Stimulated activated CD8-positive, alpha-beta memory T cell treated with anti-CD3 and anti-CD28 coated beads, Interleukin-15, amount 100 ng/mL, for 1 hour (primary cell): ENCODE measurements at regions not wholly inside any gene's neighbourhood (a gene's known extent, or its start where the extent isn't known, plus 50 kb on each side); places are given as distances from the start of the nearest gene placed in this dataset.

ENCODE experiments used
- DNase-seq: peaks from one replicate; pipeline ENCODE4 v3.0.0-alpha.2; 2020; ENCODE audit warnings: low read depth

DNA sequence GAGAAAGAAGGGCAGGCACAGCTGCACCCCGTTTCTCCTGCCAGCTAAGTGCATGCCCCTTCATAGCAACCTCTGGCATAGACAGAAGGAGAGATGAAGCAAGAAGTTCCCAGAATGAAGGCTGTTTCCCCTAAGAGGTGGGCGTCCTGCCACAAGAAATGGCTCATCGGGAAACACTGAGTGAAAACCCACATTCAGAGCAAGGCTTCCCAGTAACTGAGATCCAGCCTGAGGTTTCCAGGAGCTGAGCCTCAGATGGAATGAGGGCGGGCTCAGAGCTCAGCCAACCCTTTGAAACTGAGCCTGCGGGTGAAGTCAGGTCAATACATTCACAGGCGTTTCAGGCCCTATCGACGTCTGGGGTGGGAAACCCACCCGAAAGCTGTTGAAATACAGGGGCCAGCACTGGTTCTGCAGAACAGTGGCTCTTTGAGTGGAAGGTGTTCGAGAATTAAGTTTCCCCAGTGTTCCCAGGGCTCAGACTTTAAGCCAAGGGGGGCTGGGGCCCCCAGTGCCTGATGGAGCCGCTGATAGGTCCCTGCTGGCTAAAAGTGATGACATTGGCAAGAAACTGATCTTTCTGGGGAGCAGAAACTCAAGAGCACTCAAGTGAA is 510.2 kb downstream of the RPS24 start:
- no peak for DNase-seq

DNA sequence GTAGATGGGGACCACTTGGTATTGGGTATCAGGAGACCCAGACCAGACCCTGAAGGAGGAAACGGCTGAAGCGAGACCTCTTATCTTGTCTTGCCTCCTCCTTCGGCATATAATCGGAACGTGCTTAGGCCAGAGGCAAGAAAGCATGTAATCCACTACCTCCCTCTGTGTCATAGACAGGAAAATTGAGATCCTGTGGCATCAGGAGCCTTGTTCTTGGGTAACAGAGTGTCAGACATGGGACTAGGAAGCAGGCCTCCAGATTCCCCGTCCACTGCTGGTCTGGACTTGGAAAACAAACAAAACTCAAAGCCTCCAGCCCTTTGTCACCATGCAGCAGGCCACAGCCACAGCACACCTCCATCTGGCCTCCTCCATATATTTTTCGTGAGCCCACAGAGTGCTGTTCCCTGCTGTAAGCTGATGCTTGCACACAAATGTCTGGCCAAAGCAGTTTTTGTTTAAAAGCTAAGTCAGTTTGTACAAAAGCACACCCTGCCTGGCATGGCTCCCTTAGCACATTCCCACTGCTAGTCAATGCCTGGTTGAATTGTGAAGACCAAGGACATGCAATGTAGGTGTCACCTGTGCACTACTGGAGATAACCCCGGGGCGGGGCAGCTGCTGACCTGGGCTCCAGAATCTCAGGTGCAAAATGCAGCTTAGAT is 510.9 kb downstream of the RPS24 start:
- no peak for DNase-seq

DNA sequence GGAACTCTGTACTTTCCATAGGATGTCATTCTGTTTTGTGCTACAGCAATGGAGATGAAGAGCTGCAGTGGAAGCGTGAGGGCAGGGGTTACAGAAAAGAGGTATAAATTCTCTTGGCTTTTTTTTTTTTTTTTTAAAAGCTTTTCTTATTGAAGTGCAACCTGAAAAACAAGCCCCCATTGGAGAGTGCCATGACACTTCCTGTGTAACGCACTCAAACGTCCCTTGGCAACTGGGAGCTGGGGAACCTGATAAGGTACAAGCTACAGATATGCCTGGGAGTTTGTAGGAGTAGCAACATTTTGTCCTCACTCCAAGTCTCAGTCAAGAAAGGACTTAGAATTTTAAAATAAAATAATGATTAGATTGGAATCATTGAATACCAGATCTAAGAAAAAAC is 512.1 kb downstream of the RPS24 start:
- DNase-seq = no peak

DNA sequence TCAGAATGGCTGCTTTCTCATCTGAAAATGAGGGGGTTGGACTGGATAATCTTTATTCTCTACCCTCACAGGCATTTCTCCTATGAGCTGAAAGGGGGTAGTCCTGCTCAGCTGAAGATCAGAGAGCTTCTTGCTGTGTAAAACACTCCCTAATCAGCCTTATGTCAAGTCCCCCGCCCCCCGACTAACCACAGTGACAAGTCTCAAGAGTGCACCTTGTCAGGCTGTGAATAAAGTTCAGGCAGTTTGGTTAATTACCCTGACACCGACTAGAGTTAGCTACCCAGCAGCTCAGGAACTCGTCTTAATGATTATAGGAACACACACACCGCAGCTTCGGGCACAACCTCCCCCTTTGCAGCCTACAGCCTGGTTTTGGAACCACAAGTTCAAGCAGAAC is 513.7 kb downstream of the RPS24 start:
- DNase-seq = no peak

DNA sequence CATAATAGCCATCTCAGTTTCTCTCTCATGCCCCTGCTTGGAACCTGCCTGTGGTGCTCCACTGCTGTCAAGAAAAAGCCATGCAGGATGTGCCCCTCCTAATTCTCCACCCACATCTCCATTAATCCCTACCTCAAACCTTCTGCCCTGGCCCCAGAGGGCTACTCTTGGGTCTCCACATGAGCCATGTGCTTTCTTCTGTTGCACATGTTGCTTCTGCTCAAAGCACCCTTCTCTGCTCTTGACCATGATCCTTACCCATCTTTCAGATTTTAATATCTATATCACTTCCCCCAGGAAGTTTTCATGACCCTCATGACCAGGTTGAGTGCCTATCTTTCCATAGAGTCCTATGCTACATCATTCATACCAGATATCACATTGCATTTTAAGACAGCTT is 514.2 kb downstream of the RPS24 start:
- no peak for DNase-seq

DNA sequence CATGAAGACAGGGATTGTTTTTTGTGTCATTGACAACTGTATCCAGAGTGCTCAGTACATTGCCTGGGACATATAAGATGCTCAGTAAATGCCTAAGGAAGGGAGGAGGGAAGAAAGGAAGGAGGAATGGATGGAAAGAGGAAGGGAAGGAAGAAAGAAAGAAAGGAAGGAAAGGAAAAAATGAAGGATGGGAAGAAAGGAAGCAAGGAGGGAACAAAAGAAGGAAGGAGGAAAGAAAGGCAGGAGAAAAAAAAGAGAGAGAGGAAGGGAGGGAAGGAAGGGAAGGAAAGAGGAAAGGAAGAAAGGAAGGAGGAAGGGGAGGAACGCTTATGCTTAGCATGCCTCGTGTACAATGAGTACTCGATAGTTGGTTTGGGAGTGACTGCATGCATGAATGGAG is 514.7 kb downstream of the RPS24 start:
- DNase-seq = no peak

DNA sequence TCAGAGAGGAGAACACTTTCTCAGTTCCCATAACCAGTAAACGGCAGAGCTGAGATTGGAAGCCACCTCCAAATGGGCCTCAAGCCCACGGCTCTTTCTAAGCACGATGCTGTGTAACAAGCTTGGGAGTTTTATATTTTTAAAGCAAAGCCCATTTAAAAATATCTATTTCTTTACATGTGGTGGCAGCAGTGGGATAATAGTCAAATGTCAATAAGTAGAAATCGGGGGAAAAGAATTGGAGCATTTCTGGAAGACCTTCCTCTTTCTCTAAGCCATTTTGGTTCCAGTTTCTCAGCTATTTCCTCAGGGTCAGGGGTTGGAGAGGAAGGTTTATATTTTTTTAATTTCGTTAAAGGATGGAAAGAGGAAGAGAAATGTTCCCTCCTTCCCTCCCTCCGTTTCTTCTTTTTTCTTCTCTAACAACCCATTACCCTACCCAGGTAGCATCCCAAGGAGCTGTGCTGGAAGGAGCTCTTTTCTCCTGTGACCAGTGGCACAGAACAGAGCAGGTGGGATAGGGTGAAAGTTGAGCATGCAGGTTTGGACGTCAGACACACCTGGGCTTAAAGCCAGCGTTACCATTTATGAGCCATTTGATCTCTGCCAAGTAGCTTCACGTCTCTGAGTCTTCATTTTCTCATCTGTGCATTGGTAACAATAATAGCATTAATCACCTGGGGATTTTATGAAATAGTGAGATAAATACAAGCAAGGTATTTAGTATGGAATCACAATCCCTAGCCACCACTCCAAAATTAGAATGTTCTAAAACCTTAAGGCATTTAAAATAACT is 515.7 kb downstream of the RPS24 start:
- DNase-seq = no peak

DNA sequence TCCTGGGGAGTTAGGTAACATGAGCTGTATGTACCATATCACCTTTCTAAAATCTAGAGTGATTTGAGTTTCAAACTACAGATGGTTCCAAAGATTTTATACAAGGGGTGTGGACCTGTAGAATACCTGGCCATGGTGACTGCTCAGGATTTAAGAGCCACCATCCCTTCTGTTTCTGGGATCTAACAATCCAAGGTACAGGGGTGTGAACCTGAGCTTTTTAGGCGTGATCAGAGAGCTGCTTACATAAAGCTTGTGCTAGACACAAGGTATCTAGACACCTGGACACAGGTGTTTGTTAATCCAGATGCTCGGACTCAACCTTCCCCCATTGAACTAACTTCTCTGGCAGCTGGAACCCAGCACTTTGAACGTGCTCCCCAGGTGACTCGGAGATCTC is 516.4 kb downstream of the RPS24 start:
- no peak for DNase-seq

DNA sequence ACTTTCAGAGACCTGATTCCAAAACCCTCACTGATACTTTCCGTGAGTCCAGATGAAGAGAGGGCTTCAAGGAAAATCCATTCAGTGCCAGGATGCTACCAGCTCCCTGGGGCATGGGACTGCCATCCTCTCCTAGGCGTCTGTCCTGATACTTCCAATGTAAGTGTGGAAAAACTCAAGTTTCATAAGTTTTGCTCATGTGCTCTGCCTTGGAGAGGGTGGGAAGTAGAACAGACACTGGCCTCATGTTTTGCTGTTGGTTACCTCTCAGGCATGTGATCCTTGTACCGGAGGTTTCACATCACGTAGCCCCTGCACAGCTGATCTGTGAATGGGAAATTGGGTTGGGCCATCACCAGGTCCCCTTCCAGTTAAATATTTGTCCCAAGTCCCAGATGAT is 517.1 kb downstream of the RPS24 start:
- DNase-seq = no peak

DNA sequence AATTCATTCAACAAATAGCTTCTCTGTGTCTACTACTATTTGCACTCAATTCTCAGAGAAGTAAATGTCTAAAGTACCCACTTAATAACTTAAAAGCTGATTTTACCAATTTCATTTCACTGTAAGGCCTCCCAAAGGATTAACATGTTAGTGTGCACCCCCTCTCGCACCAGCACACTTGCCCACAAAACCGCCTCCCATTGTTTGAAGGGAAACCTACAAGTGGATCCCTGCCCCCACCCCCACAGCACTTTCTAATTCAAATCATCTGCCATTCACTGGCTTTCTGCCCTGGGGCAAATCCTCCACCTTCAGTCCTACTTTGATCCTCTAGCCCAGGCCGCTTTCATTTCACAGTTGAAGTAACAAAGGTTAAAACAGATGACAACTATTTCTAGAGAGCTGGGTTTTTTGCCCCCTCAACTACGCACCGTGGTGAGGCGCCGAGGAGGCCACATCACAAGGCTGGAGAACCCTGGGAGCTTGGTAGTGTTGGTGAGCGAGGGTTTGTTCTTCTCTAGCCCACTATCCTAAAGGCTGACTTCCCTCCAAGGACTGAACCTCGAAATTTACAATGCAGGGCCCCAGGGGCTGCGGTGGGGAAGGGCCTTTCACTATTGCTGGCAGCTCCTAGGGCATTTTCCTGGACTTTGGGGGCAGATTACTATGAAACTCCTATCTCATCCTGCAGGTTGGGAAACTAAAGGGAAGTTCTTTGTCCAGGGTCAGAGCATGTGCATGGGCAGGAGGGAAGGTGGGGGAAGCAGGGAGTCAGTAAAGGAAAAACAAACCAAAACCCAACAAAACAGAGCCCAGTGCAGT is 517.4 kb upstream of the ZMIZ1 start:
- DNase-seq = no peak

DNA sequence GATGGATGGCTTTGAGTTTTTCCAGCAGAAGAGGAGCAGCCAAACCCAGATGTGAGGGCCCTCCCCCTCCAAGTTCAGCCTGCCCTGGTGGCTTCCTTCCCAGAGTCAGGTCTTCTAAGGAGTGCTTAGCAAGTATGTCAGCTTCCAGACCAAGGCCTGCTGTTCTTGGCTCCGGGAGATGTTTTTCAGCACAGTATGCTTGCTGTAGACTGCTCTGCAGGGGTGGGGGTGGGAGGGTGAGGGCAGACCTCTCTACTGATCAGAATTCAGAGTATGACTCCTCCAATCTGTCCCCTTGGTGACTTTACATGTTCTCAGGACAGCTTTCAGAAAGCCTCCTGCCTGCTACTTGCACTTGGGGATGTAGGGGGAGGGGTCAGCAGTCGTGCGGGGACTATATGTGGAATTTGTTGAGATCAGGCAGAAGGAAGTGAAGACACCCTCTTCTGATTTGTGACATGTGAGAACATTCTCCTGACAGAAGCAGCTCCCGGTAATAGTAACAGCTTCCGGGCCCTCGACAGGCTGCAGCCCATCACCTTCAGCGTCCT is 516.4 kb upstream of the ZMIZ1 start:
- DNase-seq = no peak

DNA sequence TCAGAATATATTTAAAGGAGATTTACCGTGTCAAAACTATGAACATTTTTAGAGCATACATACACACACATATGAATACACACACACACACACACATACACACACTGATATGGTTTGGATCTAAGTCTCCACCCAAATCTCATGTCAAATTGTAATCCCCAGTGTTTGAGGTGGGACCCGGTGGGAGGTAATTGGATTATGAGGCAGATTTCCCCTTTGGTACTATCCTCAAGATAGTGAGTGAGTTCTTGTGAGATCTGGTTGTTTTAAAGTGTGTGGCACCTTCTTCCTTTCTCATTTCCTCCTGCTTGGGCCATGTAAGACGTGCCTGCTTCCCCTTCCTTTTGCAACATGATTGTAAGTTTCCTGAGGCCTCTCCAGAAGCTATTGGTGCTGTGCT is 515.0 kb upstream of the ZMIZ1 start:
- DNase-seq = no peak

DNA sequence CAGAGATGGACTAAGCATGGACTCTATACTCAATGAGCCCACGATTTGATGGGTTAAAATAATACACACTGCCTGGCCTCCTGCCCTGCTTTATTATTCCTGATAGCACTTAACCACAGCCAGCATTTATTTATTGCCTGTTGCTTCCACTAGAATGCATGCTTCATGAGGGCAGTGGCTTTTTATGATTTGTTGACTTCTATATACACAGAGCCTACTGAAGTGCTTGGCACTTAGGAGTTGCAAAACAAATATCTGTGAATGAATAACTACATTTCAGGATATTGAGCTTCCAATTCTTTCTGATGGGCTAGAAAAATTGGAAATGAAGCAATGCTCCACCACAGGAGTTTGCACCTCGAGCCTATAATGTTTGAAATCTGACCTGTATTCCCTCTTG is 513.6 kb upstream of the ZMIZ1 start:
- DNase-seq = no peak

DNA sequence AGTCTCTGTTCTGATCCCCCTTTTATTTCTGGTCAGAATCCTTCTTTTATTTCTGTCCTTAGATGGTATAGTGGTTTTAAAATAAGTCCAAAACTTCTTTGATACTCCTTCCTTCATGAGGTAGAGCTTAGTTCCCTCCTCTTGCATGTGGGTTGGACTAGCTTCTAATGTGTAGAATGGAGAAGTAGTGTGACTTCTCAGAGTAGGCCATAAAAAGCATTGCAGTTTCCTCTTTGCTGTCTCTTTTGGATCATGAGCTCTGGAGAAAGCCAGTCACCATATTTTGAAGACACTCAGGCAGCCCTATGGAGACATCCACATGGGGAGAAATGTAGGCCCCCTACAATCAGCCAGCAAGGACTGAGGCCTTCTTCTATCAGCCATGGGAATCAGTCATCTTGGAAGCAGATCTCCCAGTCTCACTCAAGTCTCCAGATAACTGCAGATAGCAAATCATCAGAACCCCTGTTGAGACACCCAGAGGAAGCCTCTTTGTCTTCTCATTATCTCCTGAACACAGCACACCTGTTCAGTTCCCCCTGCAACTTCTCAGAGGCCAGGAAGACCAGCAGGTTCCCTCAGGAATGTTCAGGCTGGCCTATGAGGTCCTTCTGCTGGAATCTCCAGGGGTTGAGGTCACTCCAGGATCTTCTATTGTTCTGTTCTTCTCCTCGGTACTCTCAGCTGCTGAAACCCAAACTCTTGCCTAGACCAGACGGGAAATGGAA is 511.9 kb upstream of the ZMIZ1 start:
- no peak for DNase-seq

DNA sequence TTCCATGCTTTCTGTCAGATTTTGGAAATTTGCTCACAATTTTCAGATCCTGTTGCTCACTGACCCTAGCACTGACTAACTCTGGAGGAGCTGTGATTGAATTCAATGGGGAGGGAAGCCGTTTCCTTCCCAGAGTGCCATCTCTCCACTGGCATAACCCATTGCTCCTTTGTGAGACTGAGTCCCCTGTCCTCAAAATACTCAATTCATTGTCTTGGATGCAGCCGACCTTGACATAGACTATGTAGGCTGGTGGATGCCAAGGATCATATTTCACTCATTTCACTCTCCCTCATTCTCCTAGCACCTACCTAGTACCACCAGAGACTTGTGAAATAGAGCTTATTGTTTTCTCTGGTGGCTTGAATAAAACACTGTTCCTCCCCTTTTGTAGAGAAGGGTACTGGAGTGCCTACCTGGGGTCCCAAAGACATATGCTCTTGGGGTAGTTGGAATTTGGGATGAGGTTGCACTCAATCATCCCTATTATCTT is 511.3 kb upstream of the ZMIZ1 start:
- no peak for DNase-seq

DNA sequence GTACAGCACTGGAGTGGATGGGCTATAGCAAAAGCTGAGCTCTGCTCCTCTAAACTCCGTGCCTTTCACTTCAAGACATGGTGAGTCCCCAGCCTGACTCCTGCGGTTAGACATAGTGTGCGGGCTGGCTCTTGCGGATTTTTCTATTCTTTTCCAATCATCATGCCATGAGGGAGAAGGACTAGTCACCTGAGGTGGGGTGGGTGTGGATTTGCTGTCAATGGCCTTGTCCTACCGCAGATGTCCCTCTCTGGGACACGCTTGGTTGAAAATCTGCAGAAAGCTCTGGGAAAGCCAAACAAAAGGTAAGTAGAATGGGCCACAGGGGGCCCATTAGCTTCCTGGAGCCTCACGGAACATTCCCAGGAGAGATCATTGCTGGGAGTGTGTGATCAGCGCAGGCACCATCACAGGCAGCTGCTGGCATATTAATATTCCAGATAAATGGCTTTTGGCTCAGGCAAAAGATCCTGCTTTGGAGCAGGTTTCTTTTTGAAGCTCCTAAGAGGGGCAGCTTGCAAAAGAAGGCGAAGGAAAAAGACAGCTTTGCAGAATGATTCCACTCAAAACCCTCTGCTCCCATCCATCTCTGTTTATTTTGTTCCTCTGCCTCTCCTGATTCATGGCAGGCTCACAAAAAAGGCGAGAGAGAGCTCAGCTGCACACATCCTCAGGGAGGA is 509.0 kb upstream of the ZMIZ1 start:
- DNase-seq = no peak

DNA sequence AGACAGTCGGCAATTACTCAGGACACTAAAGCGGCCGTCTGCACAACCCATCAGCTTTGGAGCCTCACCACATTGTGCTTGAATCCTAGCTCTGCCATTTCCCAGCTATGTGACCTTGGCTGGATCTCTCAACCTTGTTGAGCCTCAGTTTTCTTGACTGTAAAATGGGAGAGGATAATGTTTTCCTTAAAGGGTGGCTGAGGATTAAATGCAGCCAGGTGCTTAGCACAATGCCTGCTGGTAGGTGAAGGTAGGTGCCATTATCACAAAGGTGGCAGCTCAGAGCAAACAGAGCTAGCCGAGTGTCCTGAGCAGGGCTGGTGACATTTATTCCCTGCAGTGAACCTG is 508.5 kb upstream of the ZMIZ1 start:
- no peak for DNase-seq

DNA sequence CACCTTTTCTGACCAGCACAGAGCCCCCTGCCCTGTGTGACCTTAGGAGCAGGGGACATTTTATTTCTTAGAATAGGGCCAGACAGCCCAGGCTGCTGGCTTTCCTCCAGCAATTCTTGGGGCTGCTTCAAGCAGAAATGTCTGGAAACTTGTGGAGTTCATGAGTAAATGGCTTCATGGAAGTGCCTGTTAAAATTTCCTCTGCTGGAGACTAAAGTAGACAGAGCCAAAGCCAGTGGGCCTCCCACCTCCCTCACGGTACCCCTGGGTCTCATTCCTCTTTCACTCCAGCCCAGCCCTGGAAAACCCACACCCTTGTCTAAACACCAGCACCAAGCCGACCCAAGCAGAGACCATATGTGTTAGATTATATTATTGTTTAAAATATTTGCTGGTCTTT is 505.5 kb upstream of the ZMIZ1 start:
- no peak for DNase-seq

DNA sequence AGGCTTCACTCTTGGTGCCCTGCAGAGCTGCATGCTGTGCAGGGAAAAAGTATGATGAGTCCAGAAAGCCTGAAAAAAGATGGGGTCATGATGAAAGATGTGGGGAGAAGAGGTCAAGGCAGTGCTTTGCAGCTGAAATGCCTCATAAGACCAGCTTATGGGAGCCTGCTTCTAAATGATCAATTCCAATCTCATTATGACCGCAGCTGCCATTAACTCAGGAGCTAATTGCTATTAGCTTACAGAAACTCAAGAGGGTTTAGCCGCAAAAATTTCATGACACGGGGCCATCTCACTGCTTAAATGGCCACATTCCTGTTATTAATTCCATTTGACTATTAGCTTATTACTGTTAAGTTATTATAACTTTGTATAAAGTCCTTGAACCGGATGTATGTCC is 502.9 kb upstream of the ZMIZ1 start:
- no peak for DNase-seq

DNA sequence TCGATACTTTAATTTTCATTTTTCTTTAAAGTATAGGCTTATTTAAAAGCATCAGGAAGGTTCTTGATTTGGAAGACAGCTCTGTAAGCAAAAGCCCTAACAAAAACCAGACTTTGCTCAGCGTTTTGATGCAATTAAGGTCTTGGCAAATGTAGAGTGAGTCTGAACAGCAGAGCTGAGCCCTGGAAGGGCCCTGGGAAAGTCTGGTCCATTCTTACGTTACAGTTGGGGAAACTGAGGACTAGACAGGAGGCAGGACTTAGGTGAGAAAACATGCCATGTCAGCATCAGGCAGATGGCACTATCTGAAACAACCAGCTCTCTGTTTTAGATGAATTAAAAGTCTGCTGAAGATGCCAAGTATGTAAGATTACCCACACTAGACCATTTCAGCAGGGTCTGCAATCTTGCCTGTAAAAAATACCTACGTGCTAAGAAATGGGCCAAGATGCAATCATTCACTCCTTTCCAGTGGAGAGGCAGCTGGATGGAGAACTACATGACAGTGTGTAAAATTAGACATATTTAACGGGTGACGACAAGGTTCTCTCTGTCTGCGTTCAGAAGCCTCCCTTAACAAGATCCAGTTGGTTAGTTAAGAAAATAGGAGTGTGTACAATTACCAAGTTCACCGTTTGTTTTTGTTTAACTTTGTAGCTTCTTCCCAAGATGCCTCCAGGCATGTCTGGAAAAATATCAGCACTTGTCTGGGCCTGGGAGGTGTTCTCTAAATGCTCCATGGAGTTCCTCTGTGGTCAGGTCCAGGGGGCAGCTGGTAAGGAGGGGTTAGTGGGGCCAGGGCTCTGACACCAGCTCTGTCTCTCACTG is 502.3 kb upstream of the ZMIZ1 start:
- DNase-seq = no peak
